HG03439 (cell line): ENCODE measurements at regions not wholly inside any gene's neighbourhood (a gene's known extent, or its start where the extent isn't known, plus 50 kb on each side); places are given as distances from the start of the nearest gene placed in this dataset.

ENCODE experiments used
- ATAC-seq: cut with Tn5 transposase; IDR thresholded peaks from one replicate; pipeline ENCODE4 v1.9.1; 2021; ENCODE audit warnings: mild to moderate bottlenecking, moderate library complexity; ENCODE audit not compliant: unreplicated experiment

DNA sequence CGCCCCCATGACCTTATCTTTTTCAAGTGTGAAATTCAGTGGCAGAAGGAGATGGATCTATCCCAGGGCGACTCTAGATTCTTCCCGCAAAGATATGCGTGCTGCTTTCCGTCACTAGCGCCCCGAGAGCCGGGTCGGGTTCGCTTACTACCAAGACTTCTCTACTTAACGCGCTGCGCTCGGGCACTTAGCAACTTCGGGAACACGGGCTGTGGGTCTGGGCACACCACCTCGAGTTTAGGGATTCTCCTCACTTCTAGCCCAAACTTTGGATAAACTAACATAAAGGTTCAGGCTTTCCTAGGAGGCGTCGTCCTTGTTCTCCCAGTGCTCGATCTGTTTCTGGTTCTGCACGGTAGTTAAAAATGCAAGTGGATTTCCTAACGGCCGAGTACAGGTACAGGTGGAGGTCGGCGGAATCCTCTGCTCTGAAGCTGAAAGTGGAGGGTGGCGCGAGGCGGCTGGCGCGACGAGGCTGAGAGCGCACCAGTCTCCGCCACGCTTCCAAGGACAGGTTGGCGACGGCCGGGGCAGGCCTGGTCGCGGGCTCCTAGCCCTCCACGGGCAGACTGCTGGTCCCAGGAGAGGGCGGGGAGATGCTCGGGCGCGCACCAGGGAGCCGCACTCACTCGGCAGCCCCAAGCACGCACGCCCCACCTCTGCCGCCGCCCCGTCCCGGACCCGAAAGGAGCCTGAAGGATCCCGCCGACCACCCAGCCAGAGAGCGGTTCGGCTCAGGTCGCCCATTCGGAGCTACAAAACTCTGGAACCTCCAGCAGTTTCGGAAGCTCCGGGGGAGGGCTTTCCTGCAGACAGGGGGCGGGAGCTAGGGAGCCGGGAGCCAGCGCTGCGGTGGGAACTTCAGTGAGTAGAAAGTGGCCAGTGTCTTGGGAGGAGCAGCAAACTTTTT lies 100.8 kb upstream of the TENM3 start:
- ATAC-seq = no peak

DNA sequence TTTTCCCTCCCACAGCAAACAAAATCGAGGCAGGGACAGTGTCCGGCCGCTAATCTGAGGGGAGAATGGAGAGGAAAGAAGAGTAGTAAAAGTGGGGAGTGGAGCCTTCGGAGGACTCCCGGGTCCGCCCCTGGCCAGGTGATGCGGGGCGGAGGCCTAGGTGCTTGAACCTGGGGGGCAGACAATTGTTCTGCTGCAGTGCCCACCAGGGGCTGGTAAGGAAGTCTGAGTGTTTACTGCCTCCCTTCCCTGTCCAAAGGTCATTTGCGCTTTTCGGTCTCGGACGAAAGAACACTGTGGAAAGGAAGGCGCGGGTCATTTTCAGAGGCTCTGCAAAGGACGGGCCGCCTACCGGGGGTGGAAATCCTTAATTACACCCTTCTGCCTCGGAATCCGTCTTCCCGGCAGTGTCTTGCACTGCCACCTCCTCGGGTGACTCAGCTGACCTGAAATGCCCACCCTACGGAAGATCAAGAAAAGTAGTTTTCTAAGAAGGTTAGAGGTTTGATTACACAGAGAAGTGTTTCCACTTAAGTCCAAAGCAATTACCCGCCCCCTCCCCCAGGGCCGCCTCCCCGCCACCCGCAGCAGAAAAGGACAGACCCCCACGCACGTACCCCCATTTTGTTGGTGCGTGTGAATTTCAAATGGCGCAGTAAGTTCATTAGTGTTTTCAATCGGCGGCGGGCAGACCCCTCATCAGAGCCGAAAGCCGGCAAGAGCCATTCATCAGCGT lies 99.9 kb upstream of the TENM3 start:
- no peak for ATAC-seq

DNA sequence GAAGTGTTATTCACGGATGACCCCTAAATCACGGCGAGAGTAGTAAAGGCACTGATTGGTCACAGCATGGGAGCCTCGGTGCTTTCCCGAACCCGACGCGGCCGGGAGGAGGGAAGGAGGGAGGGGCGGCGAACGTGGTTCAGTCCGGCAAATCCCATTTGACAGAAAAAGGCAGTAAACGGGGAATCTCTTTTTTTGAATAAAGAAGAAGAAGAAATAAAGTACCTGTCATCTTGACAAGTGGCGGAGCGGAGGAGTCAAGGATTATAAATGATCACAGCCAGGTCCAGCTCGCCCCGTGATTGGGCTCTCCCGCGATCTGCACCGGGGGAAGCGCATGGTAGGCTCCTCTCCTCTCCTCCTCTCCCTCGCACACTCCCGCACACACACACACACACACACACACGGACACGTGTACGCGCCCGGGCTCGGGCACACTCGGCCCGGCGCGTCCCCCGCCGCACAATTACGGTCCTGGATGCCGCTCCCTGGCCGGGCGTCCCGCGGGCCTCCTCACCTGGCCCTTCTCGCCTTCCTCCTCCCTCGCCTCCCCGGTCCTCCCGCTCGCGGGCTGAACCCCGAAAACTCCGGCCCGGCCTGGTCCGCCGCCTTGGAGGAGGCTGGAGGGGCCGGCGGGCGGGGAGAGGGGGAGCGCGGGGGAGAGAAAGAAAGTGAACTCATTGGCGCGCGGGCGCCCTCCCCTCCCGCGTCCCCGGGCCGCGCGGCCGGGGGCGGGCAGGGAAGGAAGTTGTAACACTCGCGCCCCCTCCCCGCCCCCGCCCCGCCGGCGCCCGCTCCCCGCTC lies 99.2 kb upstream of the TENM3 start:
- no peak for ATAC-seq

DNA sequence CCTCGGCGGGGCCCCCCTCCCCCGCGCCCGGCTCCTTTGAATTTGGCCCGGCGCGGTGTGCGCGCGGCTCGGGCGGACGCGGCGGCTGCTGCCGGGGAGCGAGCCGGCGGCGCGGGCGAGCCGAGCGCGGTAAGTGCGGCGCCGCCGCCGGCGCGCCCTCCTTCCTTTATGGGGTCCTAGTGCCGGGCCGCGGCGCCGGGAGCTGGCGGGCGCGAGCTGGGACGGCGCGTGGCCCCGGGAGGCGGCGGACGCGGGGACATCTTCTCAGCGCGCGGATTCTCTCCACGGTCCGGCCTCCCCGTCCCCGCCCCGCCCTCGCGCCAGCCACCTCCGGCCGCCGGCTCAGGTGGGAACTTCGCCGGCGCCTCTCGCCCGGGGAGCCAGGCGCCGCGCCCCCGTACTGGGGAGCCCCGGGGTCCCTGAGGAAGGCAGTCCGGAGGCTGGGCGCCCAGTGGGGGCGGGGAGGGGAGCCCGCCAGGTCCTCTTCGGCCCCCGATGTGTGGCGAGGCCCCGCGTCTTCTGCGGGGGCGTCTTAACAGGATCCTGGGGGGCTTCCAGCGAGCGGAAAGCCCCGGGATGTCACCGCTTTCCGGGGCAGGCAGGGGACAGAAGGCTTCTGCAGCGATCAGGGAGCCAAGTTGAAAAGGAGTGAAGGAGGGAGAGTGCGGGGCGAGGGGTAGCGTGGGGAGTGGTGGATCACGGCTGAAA lies 98.4 kb upstream of the TENM3 start:
- no peak for ATAC-seq

DNA sequence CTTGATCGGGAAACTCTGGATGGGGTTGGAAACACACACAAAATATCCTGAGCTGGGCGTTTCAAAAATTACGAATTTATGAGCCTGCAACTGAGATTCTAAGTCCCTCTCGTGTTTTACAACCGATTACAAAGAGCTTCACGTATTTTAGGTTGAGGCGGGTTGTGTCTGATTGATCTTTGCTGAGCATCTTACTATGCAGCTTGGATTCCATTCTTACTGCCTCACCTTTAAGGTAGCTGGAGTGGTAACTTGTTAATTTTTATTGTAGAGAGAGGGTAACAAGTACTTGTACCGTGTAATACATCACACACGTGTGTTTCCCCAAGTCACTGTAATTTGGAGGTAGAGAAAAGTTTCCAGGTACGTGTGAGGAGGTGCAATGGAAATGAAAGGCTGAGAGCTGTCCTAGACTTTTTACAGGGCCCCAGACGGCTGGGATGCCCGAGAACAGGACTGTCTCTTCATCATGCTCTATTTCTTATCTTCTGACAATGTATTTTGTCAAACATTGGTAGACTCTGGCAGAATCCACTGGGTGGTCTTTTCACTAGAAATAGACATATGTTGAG lies 97.8 kb upstream of the TENM3 start:
- no peak for ATAC-seq

DNA sequence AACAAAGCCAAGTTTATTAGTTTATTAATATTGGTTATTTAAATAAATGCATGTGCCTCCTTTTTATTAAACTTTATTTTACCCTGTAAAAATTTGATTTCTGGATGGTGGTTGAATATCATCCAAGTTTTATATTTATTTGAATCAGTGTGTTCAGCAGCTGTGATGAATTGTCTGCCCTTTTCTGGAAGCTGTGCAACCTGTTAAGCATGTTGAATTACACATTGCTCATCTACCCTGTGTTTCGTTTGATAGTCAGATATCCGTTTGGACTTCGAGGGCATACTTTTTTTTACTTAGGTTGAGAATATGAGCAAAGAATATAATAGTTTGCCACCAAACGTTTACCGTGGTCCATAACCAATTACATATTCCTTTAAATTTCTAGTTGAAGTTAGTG lies 95.8 kb upstream of the TENM3 start:
- no peak for ATAC-seq

DNA sequence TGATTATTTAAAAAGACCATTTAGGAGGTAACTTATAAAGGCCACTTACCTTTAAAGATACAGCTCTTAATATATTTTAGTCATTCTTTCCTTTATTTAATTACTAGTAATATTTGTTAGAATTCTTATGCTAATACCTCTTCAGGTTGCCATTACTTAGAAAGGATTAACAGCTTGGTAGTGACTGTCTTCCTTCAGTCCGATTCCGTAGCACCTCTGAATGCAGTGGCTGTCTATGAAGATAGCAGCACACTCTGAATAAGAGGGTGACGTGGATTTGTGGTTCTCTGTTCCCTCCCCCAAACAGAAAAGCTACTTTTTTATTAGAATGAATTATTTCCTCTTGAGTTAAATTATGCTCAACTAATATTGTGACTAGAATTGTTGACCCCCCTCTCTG lies 92.6 kb upstream of the TENM3 start:
- no peak for ATAC-seq

DNA sequence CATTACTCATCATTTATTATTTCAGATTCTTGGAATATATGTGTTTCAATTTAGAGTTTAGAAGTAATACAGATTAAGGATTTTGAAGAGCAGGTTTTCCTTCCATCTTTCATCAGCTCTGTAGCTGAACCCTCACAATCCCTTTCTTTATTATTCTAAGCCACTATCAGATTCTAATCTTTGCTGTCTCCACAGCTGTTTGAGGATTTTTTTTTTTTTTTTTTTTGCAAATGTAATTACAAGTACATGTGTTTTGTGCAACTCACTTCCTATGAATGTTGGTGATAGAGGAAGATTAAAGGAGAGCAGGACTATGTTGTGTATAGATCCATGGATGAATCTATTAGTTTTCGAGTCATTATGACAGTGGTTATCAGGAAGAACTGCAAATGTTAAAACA lies 87.4 kb upstream of the TENM3 start:
- no peak for ATAC-seq

DNA sequence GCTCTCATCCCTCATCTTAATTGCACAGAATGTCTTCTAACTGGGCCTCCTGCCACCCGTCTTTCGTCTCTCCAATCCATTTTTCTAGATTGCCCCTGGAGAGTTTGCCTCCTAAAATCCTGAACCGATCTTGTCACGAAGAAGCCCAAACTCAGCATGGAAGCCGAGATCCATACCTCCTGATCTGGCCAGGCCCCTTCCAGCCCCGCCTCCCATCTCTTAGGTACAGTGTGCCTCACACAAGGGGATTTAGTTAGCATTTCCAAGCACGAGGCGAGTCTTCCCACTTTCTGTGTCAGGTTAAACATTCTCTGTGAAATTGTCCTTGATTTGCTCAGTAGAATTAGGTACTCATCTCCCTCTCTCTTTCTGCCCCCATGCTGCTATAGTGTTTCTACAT lies 80.0 kb upstream of the TENM3 start:
- no peak for ATAC-seq

DNA sequence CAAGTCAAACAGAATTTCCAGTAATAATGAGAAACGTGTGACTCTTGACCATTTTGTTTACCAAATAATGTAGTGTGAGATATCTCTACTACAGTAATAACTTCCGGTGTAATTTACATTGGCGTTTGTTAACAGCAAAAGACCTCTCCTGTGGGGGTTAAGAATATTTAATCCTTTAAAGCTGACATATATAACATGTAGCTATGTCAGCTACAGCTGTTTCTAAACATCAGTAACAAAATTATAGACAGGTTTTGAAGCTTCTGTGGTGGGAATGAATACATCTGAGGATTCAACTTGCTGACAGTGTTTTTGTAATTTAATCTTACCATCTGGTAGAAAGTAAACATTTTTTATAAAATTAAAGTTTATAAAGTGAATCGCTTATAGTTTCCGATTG lies 73.6 kb upstream of the TENM3 start:
- ATAC-seq = no peak

DNA sequence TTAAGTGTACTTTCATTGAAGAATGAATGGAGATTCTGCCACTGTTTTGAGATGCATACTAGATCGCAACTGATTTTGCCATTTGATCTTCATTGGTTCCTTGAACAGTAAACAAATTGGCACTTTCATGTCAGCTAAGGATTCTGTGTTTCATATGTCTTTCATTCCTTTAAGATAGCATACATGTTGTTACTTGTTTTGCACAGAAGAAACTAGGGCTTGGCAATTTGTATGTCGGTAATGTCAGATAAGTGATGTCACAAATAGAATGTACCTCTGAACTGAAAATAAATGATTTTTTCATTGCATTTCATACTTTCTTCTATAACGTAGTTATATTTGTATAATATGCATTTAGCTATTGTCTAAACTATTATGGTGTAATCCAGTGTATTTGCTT lies 73.2 kb upstream of the TENM3 start:
- ATAC-seq = no peak

DNA sequence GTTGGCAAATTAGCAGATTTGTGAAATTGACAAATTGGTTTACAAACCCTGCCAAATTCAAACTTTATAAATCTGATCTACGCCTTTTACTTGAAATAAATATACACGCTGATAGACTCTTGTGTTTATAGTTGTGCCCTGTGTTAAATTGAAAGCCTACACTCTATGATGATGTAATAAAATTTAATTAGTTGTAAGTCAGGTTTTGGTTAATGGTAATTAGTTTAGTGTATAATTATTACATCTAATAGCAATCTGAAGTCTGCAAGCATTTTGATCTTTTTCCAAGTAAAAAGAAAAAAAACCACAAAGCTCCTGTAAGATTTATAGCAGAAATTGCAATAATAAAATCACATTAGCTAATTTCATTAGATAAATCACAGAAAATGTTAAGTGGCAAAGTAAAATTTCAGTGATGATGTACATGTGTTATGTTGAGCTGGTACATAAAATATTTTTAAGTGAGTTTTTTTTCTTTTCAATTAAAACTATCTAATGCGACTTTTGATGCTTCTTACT lies 72.7 kb upstream of the TENM3 start:
- ATAC-seq = no peak

DNA sequence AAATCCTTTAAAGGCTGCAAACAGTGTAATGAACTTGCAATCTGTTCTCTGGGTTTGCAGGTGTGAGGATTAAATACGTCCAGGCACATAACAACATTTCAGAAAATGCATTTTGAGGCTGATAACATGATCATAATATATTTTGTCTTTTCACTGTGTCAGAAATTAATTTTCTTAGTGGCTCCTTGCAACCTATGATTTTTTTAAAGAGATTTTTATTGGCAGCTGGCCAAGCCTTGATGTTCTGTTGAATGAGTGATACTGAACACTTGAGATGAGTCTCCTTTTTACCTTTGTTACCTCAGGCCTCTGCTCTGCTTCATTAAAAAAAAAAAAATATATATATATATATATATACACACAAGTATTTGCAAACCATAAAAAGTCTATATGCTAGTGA lies 68.2 kb upstream of the TENM3 start:
- ATAC-seq = no peak

DNA sequence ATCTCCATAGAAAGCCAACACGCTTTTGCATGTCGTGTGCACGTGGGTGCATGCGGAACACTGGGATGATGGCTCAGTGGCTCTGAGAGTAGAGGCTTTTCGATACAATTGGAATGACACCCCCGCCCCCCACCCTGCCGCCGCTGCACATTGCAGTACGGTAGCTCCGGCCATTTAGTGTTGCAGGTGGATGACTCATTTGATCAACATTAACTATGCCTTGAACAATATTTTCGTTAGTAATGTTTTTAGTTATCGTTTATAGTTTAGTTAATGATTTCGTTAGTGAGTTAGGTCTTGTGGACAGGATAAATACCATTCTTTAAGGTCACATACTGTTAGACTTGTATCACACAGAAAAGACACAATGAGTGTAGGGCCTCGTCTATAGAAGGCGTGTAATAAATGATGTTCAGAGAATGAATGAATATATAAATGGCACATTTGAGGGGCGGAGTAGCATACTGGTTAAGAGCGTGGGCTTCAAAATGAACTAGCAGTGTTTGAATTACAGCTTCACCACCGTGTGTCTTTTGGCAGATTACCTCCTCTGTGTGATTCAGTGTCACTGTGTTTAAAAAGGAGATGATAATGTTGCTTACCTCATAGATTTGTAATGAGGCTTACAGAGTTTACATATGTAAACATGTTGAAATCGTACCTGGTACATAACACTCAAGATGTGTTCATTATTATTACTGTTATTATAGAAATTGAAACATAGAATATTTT lies 67.2 kb upstream of the TENM3 start:
- no peak for ATAC-seq

DNA sequence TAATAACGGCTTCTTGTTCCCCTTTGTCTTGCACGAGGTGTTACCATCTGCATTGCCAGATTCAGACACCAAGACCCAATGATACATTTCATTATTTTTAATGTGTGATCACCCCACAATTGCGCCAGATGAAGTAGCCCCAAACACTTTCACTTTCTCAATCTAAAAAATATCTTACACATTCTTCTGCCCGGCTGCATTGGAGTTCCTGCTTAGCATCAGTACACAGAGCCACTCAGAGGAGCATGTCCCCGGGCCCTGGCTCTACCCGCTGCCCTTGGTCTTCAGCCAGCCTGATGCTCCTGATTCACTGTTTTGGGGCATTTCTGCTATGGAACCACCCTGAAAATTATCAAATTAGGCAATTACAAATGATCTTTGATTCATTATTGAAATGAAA lies 66.0 kb upstream of the TENM3 start:
- no peak for ATAC-seq

DNA sequence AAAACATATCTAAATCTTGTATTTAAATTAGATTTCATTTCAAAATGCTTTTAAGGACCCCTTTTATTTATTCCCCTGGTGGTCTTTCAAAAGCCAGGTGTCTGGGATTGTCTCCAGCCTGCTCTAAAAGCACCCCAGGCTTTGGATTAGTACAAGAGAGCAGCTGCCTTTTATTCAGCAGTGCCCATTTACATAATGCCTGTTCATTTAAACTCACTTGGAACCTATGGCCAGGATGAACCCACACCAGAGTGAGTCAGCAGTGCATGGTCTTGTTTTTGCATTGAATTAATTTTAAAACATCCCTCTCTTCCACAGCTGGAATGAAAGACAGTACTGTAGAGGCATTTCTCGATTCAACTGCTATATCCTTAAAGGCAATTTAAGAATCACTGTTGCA lies 64.1 kb upstream of the TENM3 start:
- ATAC-seq = no peak

DNA sequence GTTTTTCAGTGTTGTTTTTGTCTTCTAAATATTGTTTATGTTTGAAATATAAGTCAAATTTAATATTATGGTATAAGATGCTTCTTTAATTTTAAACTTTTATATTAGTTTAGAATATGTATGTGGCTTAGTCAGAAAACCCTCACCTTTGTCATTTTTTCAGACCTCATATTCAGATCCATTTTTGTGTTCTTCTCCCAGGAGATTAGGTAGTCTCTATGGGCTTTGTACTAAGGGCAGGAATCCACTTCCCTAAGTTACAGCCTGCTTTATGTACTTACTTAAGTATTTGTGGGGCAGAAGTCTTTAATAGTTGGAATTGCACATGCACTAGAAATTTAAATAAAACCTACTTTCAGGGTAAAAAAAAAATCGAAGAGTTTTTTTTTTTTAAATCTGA lies 63.5 kb upstream of the TENM3 start:
- no peak for ATAC-seq

DNA sequence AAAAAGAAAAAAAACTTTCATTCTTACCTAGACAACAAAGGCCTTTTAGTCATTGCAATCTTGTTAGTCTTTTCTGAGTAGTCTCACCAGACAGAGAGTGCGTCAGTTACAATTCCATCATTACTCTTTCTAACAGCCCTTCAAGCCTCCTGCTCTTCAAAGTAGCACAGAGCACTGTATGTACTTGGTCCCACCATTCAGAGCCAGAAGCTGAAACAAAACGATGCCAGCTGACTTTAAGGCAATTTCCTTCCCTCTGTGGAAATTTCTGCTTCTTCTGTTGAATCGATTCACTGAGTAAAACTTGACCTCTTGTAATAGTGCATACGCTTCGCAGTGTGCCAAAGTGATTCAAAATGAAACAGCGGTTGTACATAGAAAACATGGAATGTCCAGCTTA lies 57.7 kb upstream of the TENM3 start:
- no peak for ATAC-seq

DNA sequence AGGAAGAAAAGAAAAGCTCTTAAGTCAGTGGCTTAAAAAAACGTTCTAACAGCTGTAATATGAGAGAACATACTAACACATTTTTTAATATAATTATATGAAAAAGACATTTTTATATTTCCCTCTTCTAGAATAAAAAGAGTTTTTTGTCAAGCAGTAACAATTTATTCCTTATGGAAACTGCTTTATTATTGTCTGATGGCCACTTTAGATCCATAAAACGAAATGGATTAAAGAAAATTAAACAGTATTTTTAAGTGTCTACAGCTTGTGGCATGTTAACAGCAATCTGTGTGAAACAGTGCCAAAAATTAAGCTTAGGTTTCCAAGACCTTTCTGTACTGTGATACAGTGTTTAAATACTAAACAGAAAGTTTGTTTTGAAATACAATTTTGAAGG lies 55.5 kb upstream of the TENM3 start:
- ATAC-seq = no peak

DNA sequence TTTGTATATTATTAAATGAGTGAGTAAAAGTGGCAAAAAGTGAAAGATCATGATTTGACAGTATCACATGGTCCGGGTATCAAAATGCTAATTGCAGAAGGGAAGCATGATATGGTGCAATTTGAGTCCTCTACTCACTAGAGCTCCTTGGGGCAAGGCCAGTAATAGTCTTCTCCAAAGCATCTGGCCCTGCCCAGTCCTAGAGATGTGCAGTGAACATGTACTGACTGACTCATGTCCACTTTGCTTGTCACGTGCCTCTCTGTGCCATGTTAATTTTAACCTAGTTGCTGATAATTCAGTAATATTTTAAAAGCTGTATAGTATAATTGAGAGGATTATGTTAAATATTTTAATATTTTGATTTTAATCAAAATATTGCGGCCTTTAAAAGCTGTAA lies 54.6 kb upstream of the TENM3 start:
- ATAC-seq = no peak
